K562 (cell line): ENCODE measurements at regions not wholly inside any gene's neighbourhood (a gene's known extent, or its start where the extent isn't known, plus 50 kb on each side); places are given as distances from the start of the nearest gene placed in this dataset.

Experiments used
- ARID1B ChIP-seq: fragments of 450-650 bp; IDR thresholded peaks from 2 replicates; pipeline ENCODE4 v1.6.1; 2016; ENCODE audit warnings: antibody characterized with exemption, mild to moderate bottlenecking, inconsistent platforms
- ARID2 ChIP-seq: fragments of 450-650 bp; IDR thresholded peaks from 2 replicates; pipeline ENCODE4 v1.6.1; 2017; ENCODE audit warnings: antibody characterized with exemption, mild to moderate bottlenecking
- CC2D1A ChIP-seq: fragments of 450-650 bp; IDR thresholded peaks from 2 replicates; pipeline ENCODE4 v1.6.1; 2017; ENCODE audit warnings: mild to moderate bottlenecking
- JUND ChIP-seq, 2 experiments: IDR thresholded peaks; 2 replicates in 1 of 2; 3 replicates in 1 of 2; pipeline ENCODE4 v1.6.1; 2011; ENCODE audit warnings: borderline replicate concordance in 2 of 2, low read depth in 2 of 2, low read length in 2 of 2, improper control_type of control experiment in 1 of 2, missing biosample characterization in 1 of 2, missing genetic modification characterization in 1 of 2, missing genetic modification reagents in 1 of 2
- KLF1 ChIP-seq: fragments of 450-650 bp; IDR thresholded peaks from 2 replicates; pipeline ENCODE4 v1.6.1; 2016; ENCODE audit warnings: missing genetic modification characterization, missing compliant biosample characterization
- NFATC3 ChIP-seq: fragments of 450-650 bp; IDR thresholded peaks from 2 replicates; pipeline ENCODE4 v1.6.1; 2017; ENCODE audit warnings: mild to moderate bottlenecking
- NRF1 ChIP-seq, 2 experiments: fragments of 450-650 bp; IDR thresholded peaks in 1 of 2; conservative IDR thresholded peaks in 1 of 2; 2 replicates each; pipeline ENCODE4 v1.6.1; 2014; ENCODE audit warnings: mild to moderate bottlenecking in 2 of 2
- PHF21A ChIP-seq: fragments of 450-650 bp; IDR thresholded peaks from 2 replicates; pipeline ENCODE4 v1.6.1; 2017; ENCODE audit warnings: low read depth, borderline replicate concordance
- POLR2B ChIP-seq: fragments of 450-650 bp; IDR thresholded peaks from 2 replicates; pipeline ENCODE4 v1.6.1; 2018; ENCODE audit warnings: low read depth; ENCODE audit not compliant: partially characterized antibody
- POLR2H ChIP-seq: IDR thresholded peaks from 2 replicates; pipeline ENCODE4 v1.6.1; 2016; ENCODE audit warnings: missing genetic modification characterization, low read depth, mild to moderate bottlenecking, control low read depth, missing compliant biosample characterization, moderate library complexity
- RAD21 ChIP-seq, 2 experiments: fragments of 250-450 bp in 1 of 2; fragments of 450-650 bp in 1 of 2; sonication (Bioruptor Pico) in 1 of 2; formaldehyde crosslinking in 1 of 2; IDR thresholded peaks in 1 of 2; conservative IDR thresholded peaks in 1 of 2; 2 replicates each; pipeline versions ENCODE4 v1.4.0 to v1.8.0; 2020 to 2022; ENCODE audit warnings: mild to moderate bottlenecking in 2 of 2, moderate library complexity in 1 of 2
- SAFB ChIP-seq: fragments of 200-400 bp; formaldehyde crosslinking; IDR thresholded peaks from 2 replicates; pipeline ENCODE4 v1.6.1; 2017; ENCODE audit warnings: low read depth, low read length, borderline replicate concordance
- SOX6 ChIP-seq: fragments of 450-650 bp; IDR thresholded peaks from 2 replicates; pipeline ENCODE4 v1.6.1; 2014; ENCODE audit warnings: mild to moderate bottlenecking
- SREBF1 ChIP-seq: fragments of 150-350 bp; IDR thresholded peaks from 2 replicates; pipeline ENCODE4 v1.6.1; 2014; ENCODE audit warnings: antibody characterized with exemption, low read depth, low read length, borderline replicate concordance
- TAF1 ChIP-seq: IDR thresholded peaks from 2 replicates; pipeline ENCODE4 v1.6.1; 2011; ENCODE audit warnings: mild to moderate bottlenecking, low read length, moderate library complexity; ENCODE audit not compliant: insufficient read depth, control insufficient read depth, severe bottlenecking; ENCODE audit errors: extremely low read depth
- TAF7 ChIP-seq: fragments of 450-650 bp; IDR thresholded peaks from 2 replicates; pipeline ENCODE4 v1.6.1; 2016; ENCODE audit warnings: missing genetic modification characterization, missing compliant biosample characterization
- ZNF224 ChIP-seq: sonication (generic); formaldehyde crosslinking; IDR thresholded peaks from 2 replicates; pipeline ENCODE4 v1.8.0; 2022; ENCODE audit warnings: mild to moderate bottlenecking, missing genetic modification reagents
- ZNF444 ChIP-seq: fragments of 250-450 bp; sonication (Bioruptor Pico); IDR thresholded peaks from 2 replicates; pipeline ENCODE4 v1.4.0; 2020; ENCODE audit warnings: mild to moderate bottlenecking, moderate library complexity
- TF ChIP-seq, protein P1 (sequence below), 2 experiments: fragments of 450-650 bp; formaldehyde crosslinking in 1 of 2; IDR thresholded peaks; 2 replicates each; pipeline versions ENCODE4 v1.4.0 to v1.6.1; 2014 to 2020; ENCODE audit warnings: mild to moderate bottlenecking in 2 of 2, borderline replicate concordance in 1 of 2, low read depth in 1 of 2

DNA sequence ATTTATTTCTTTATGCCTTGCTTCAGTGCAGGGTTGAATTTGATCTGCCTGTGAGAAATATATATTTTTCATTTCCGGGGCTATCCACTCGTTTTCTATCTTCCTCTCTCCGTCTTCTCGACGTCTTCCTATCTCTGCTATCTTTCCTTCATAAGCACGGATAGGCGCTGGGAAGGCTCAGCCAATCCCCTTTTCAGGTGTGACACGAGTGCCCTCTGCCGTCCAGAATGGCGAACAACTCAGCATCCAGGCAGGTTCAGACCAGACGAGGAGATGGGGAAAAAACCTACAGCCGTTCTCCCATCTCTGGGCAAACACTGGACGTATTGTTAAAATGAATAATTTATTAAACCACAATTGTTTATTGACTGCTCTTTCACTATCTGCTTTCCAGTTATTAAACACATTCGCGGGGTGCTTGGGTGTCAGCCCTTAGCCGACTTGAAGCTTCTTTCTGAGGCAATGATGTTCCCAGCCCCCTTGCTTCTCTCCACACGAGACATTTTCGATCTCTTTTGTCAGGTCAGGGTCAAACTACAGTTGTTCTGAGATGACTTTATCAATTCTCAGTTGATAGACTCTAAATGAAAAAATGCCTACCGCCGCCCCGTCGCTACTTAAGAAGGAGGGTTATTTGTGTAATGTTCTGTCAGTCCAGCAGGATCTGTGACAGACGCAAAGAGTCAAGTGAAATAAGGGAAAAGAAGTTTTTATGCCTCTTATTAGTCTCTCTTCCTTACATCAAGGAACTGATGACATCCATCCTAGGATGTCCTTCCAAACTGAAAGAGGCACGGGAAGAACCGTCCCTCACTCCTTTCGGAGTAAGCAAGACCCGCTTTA lies 96.3 kb upstream of the NOCT start (continued):
- TF ChIP-seq SREBF1 (no peak), SAFB (no peak), NFATC3 (no peak), TAF7 (no peak), POLR2B (no peak), ARID1B (0 out of 2 replicates have a peak, but pooled peaks have one; percentile 23), JUND (IDR thresholded peaks at IDR 0.05; ENCODE audit: borderline replicate concordance, low read depth, low read length) (peak; percentile 19; the same call in 1 of the 2 replicates), JUND (tag; IDR thresholded peaks at IDR 0.05; ENCODE audit: borderline replicate concordance, low read depth, low read length) (no peak; the same call in 2 of the 3 replicates), RAD21 (CRISPR knock-in tag; conservative IDR thresholded peaks at IDR 0.05 in 1 of 2, IDR thresholded peaks at IDR 0.05 in 1 of 2) (peak; percentile 82 to 85), KLF1 (tag) (no peak), ARID2 (peak; percentile 71; the same call in 1 of the 2 replicates), SOX6 (peak; percentile 41; the same call in 1 of the 2 replicates), CC2D1A (peak; percentile 59), NRF1 (conservative IDR thresholded peaks at IDR 0.05 in 1 of 2, IDR thresholded peaks at IDR 0.05 in 1 of 2) (no peak), ZNF444 (no peak), TAF1 (no peak), POLR2H (tag) (no peak), ZNF224 (no peak), PHF21A (no peak)
- TF ChIP-seq, protein P1, sequence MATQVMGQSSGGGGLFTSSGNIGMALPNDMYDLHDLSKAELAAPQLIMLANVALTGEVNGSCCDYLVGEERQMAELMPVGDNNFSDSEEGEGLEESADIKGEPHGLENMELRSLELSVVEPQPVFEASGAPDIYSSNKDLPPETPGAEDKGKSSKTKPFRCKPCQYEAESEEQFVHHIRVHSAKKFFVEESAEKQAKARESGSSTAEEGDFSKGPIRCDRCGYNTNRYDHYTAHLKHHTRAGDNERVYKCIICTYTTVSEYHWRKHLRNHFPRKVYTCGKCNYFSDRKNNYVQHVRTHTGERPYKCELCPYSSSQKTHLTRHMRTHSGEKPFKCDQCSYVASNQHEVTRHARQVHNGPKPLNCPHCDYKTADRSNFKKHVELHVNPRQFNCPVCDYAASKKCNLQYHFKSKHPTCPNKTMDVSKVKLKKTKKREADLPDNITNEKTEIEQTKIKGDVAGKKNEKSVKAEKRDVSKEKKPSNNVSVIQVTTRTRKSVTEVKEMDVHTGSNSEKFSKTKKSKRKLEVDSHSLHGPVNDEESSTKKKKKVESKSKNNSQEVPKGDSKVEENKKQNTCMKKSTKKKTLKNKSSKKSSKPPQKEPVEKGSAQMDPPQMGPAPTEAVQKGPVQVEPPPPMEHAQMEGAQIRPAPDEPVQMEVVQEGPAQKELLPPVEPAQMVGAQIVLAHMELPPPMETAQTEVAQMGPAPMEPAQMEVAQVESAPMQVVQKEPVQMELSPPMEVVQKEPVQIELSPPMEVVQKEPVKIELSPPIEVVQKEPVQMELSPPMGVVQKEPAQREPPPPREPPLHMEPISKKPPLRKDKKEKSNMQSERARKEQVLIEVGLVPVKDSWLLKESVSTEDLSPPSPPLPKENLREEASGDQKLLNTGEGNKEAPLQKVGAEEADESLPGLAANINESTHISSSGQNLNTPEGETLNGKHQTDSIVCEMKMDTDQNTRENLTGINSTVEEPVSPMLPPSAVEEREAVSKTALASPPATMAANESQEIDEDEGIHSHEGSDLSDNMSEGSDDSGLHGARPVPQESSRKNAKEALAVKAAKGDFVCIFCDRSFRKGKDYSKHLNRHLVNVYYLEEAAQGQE (IDR thresholded peaks at IDR 0.05; ENCODE audit: borderline replicate concordance): peak; percentile 85
- TF ChIP-seq, protein P1 (CRISPR knock-in tag; IDR thresholded peaks at IDR 0.05; ENCODE audit: low read depth): no peak
